ENCODE measurements at regions not wholly inside any gene's neighbourhood (a gene's known extent, or its start where the extent isn't known, plus 50 kb on each side); places are given as distances from the start of the nearest gene placed in this dataset.
"Not testable (repeated sequence)": the region's sequence is repeated elsewhere in the genome, so short reads cannot be mapped to it uniquely, and the experiment has no call there.

DNA sequence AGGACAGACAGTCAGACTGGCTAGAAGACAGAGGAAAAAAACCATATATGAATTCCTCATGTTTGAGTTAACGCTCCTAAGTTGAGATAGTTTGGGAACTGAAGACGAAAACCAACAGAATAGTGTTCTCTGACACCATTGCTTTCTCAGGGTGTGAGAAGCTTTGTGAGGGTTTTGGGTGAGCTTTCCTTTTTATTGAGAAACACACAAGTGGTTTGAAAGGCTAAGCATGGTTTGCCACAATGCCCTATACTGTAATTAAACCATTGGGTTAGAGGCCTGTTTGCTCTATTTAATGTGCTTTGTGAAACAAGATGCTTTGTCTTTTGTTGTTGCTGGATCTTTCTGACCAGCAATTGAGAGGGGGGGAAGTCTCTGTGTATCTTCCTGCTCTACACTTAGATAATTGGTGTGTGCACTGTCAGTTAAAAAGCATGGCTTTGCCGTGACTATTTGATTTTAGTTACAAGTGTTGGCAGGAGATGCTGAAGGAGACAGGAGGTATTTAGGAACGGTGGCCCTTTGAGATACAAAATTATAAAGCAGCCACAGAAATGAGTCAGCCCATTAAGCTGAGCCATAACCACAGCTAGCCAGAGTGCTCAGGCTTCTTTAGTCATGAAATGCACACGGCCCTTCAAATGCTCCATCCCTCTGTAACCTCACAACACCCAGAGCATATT, 273.0 kb upstream of the PREP start:
- no peaks in the 10 kb centered on the region for H3K27me3 ChIP-seq (ENCODE audit: control insufficient read depth, low read length)
- TF ChIP-seq EZH2phosphoT487 (IDR thresholded peaks at IDR 0.05; ENCODE audit: borderline replicate concordance, low read length) = no peak
- TF ChIP-seq, protein P1, sequence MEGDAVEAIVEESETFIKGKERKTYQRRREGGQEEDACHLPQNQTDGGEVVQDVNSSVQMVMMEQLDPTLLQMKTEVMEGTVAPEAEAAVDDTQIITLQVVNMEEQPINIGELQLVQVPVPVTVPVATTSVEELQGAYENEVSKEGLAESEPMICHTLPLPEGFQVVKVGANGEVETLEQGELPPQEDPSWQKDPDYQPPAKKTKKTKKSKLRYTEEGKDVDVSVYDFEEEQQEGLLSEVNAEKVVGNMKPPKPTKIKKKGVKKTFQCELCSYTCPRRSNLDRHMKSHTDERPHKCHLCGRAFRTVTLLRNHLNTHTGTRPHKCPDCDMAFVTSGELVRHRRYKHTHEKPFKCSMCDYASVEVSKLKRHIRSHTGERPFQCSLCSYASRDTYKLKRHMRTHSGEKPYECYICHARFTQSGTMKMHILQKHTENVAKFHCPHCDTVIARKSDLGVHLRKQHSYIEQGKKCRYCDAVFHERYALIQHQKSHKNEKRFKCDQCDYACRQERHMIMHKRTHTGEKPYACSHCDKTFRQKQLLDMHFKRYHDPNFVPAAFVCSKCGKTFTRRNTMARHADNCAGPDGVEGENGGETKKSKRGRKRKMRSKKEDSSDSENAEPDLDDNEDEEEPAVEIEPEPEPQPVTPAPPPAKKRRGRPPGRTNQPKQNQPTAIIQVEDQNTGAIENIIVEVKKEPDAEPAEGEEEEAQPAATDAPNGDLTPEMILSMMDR (IDR thresholded peaks at IDR 0.05; ENCODE audit: low read depth, low read length, poor library complexity, severe bottlenecking) = no peak
- H3K9me3 ChIP-seq (ENCODE audit: control insufficient read depth, insufficient read depth, low read length) = no peaks in the 10 kb centered on the region
- no peaks in the 10 kb centered on the region for H3K4me1 ChIP-seq (ENCODE audit: control insufficient read depth, low read length)
- H3K36me3 ChIP-seq (ENCODE audit: control insufficient read depth, low read length) = no peaks in the 10 kb centered on the region
- H3F3A ChIP-seq (ENCODE audit: control insufficient read depth, insufficient read depth) = no peaks in the 10 kb centered on the region
- H3K9me2 ChIP-seq (replicated peaks; ENCODE audit: control insufficient read depth, low read length) = no peaks in the 10 kb centered on the region
- no peak overlapping the region for H3K4me3 ChIP-seq (ENCODE audit: low read length)
- no peak overlapping the region for H3K4me2 ChIP-seq (ENCODE audit: low read length)
- no peak overlapping the region for H3K27ac ChIP-seq (ENCODE audit: low read depth, low read length)
- H4K20me1 ChIP-seq (ENCODE audit: control insufficient read depth, insufficient read depth, low read depth, low read length) = no peaks in the 10 kb centered on the region
- no peaks in the 10 kb centered on the region for H3K79me2 ChIP-seq (ENCODE audit: control insufficient read depth, low read length)

DNA sequence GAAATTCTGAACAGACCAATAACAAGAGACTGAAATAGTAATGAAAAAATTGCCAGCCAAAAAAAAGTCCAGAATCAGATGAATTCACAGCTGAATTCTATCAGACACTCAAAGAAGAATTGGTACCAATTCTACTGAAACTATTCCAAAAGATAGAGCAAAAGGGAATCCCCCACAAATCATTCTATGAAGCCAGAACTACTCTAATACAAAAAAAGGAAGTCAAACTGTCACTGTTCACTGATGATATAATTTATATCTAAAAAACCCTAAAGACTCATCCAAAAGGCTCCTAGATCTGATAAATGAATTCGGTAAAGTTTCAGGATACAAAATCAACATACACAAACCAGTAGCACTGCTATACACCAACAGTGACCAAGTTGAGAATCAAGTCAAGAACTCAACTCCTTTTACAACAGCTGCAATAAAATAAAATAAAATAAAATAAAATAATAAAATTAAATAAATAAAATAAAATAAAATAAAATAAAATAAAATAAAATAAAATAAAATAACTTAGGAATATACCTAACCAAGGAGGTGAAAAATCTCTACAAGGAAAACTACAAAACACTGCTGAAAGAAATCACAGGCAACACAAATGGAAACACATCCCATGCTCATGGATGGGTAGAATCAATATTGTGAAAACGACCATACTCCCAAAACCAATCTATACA, 270.1 kb upstream of the PREP start:
- not testable (repeated sequence) for H3K4me1 ChIP-seq (ENCODE audit: control insufficient read depth, low read length); H3K27me3 ChIP-seq (ENCODE audit: control insufficient read depth, low read length); H3K36me3 ChIP-seq (ENCODE audit: control insufficient read depth, low read length); H3K4me3 ChIP-seq (ENCODE audit: low read length); H3F3A ChIP-seq (ENCODE audit: control insufficient read depth, insufficient read depth); H3K9me3 ChIP-seq (ENCODE audit: control insufficient read depth, insufficient read depth, low read length); H3K9me2 ChIP-seq (replicated peaks; ENCODE audit: control insufficient read depth, low read length); H4K20me1 ChIP-seq (ENCODE audit: control insufficient read depth, insufficient read depth, low read depth, low read length); H3K27ac ChIP-seq (ENCODE audit: low read depth, low read length); H3K4me2 ChIP-seq (ENCODE audit: low read length); H3K79me2 ChIP-seq (ENCODE audit: control insufficient read depth, low read length)

DNA sequence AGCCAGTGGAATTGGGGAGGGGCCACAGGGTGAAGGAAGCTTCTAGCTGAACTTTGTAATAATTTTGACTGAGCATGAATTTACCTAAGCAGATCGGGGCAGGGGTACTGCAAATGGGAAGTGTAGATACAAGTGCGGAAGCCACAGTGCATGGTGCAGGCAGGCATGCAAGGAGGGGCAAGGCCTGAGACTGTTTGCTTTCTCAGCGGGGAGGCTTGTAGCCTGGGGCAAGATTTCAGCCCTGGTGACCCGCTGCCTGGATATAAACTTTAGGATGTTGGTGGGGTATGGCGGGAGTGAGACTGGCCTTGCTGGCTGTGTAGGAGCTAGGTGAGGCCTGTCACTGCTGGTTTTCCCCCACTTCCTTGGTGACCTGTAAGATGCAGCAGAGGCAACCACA, 266.4 kb upstream of the PREP start:
- Histone ChIP-seq H3K4me3 (ENCODE audit: low read length) (no peak overlapping the region), H3K27me3 (ENCODE audit: control insufficient read depth, low read length) (no peaks in the 10 kb centered on the region), H3K4me2 (ENCODE audit: low read length) (no peak overlapping the region), H3F3A (ENCODE audit: control insufficient read depth, insufficient read depth) (no peaks in the 10 kb centered on the region), H3K9me3 (ENCODE audit: control insufficient read depth, insufficient read depth, low read length) (no peaks in the 10 kb centered on the region), H3K9me2 (replicated peaks; ENCODE audit: control insufficient read depth, low read length) (no peaks in the 10 kb centered on the region), H3K27ac (ENCODE audit: low read depth, low read length) (no peak overlapping the region), H3K36me3 (ENCODE audit: control insufficient read depth, low read length) (no peaks in the 10 kb centered on the region), H4K20me1 (ENCODE audit: control insufficient read depth, insufficient read depth, low read depth, low read length) (no peaks in the 10 kb centered on the region), H3K79me2 (ENCODE audit: control insufficient read depth, low read length) (no peaks in the 10 kb centered on the region), H3K4me1 (ENCODE audit: control insufficient read depth, low read length) (no peaks in the 10 kb centered on the region)
- no peak for TF ChIP-seq EZH2phosphoT487 (IDR thresholded peaks at IDR 0.05; ENCODE audit: borderline replicate concordance, low read length)
- TF ChIP-seq, protein P1 (IDR thresholded peaks at IDR 0.05; ENCODE audit: low read depth, low read length, poor library complexity, severe bottlenecking) = no peak

- Histone ChIP-seq H3K36me3 (ENCODE audit: control insufficient read depth, low read length) (no peaks in the 10 kb centered on the region), H3K4me3 (ENCODE audit: low read length) (no peak overlapping the region), H3K4me1 (ENCODE audit: control insufficient read depth, low read length) (no peaks in the 10 kb centered on the region), H3F3A (ENCODE audit: control insufficient read depth, insufficient read depth) (no peaks in the 10 kb centered on the region), H3K4me2 (ENCODE audit: low read length) (no peak overlapping the region), H3K9me2 (replicated peaks; ENCODE audit: control insufficient read depth, low read length) (no peaks in the 10 kb centered on the region), H3K9me3 (ENCODE audit: control insufficient read depth, insufficient read depth, low read length) (no peaks in the 10 kb centered on the region), H3K79me2 (ENCODE audit: control insufficient read depth, low read length) (no peaks in the 10 kb centered on the region), H4K20me1 (ENCODE audit: control insufficient read depth, insufficient read depth, low read depth, low read length) (no peaks in the 10 kb centered on the region), H3K27me3 (ENCODE audit: control insufficient read depth, low read length) (no peaks in the 10 kb centered on the region), H3K27ac (ENCODE audit: low read depth, low read length) (no peak overlapping the region)
- TF ChIP-seq EZH2phosphoT487 (IDR thresholded peaks at IDR 0.05; ENCODE audit: borderline replicate concordance, low read length) = no peak
- TF ChIP-seq, protein P1 (IDR thresholded peaks at IDR 0.05; ENCODE audit: low read depth, low read length, poor library complexity, severe bottlenecking) = no peak
Observed at GRCh38 chr6:105667056-105667455, 264.2 kb upstream of the PREP start.

Data from DOHH2 (cell line).